ENCODE measurements at regions not wholly inside any gene's neighbourhood (a gene's known extent, or its start where the extent isn't known, plus 50 kb on each side); places are given as distances from the start of the nearest gene placed in this dataset.
"Not testable (repeated sequence)": the region's sequence is repeated elsewhere in the genome, so short reads cannot be mapped to it uniquely, and the experiment has no call there.

DNA sequence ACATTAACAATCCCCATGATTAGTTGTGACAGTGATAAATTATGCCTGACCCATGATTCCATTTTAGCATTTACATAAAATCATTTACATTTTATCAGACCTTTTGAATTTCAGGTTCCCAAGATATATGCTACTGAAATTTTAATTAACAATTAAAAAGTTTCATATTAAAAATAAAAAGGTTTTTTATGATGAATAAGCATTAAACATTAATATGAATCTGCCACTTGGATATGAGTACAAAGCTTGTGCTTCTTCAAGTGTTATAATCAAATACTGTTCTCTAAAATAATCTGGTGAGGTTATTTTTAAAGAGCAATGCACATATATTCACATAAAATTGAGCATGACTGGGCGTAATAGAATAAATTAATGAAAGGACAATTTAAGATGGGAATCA is 1218.0 kb downstream of the CNTNAP5 start:
- H3K4me3 ChIP-seq (ENCODE audit: low read length), result no peak overlapping the region
- TF ChIP-seq, protein P1, sequence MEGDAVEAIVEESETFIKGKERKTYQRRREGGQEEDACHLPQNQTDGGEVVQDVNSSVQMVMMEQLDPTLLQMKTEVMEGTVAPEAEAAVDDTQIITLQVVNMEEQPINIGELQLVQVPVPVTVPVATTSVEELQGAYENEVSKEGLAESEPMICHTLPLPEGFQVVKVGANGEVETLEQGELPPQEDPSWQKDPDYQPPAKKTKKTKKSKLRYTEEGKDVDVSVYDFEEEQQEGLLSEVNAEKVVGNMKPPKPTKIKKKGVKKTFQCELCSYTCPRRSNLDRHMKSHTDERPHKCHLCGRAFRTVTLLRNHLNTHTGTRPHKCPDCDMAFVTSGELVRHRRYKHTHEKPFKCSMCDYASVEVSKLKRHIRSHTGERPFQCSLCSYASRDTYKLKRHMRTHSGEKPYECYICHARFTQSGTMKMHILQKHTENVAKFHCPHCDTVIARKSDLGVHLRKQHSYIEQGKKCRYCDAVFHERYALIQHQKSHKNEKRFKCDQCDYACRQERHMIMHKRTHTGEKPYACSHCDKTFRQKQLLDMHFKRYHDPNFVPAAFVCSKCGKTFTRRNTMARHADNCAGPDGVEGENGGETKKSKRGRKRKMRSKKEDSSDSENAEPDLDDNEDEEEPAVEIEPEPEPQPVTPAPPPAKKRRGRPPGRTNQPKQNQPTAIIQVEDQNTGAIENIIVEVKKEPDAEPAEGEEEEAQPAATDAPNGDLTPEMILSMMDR (conservative IDR thresholded peaks at IDR 0.05; ENCODE audit: low read length), result no peak
- no peak for DNase-seq (ENCODE audit: low read depth)

DNA sequence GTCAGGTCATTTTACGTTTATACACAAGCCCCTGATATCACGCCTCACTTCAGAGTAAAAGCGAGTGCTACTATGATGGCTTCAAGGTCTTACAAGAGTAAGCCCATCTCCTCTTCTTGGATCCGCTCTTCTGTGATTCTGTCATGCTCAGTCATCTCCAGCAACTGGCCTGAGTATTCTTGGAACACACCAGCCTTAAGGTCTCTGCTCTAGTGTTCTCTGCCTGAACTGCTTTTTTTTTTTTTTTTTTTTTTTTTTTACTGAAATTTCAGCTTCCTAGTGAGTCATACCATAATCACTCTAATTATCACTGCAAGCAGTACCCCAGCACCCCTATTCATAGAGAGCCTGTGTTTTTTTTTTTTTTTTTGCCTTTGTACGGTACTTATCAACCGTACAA is 1228.9 kb downstream of the CNTNAP5 start:
- DNase-seq (ENCODE audit: low read depth), result no peak
- no peak overlapping the region for H3K4me3 ChIP-seq (ENCODE audit: low read length)
- TF ChIP-seq, protein P1 (conservative IDR thresholded peaks at IDR 0.05; ENCODE audit: low read length), result no peak

DNA sequence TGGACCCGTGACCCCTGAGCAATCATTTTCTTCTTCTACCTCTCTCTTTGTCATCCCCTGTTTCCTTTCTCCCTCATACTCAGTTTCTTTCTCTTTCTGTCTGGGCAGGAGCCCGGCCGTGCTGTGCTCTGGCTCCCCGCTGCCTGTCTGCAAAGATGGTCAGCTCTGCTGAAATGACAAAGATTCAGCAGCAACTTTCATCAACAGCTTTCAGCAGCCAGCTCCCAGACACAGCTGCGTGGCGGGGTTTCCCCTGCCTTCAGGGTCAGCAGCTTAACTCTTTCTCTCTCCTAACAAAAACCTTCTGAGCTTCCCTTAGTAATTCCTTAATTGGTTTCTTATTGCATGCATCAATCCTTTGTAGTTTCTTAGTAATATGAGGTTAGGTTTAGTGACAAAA is 1234.4 kb downstream of the CNTNAP5 start:
- DNase-seq (ENCODE audit: low read depth), result no peak
- TF ChIP-seq, protein P1 (conservative IDR thresholded peaks at IDR 0.05; ENCODE audit: low read length), result no peak
- no peak overlapping the region for H3K4me3 ChIP-seq (ENCODE audit: low read length)

DNA sequence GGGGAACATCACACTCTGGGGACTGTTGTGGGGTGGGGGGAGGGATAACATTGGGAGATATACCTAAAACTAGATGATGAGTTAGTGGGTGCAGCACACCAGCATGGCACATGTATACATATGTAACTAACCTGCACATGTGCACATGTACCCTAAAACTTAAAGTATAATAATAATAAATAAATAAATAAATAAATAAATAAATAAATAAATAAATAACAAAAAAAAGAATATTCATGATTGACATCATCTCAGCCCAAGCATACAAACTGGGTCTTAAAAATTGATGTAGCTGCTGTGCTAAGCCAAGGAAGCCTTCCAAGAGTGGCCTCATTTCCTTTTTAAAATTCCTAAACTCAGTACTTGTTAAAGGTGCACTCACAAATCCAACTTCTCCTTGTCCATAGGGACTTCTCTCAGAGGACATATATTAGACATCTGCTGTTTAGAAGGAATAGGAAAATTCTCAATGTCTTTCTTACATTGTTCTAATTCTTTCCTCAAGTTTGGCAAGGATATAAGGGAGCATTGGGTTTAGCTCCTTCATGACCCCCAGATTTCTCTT is 1235.4 kb downstream of the CNTNAP5 start:
- H3K4me3 ChIP-seq (ENCODE audit: low read length); DNase-seq (ENCODE audit: low read depth): not testable (repeated sequence)

DNA sequence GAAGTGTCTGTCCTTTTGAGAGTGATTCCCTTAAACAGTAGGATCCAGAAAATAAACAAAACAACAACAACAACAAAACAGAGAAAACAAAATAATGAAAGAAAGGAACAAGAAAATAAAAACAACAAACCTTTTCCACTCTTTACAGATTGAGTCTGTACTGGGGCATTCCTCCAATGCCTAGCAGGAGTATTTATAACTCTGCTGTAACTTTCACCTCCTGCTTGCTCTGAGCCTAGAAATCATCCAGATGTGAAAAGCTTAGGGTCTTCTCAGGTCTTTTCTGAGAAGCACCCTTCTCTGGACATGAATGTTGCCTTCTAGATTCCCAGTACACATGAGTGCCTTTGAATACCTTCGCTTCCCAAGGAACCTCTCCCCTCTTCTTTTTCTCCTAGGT is 1239.4 kb downstream of the CNTNAP5 start:
- no peak overlapping the region for H3K4me3 ChIP-seq (ENCODE audit: low read length)
- TF ChIP-seq, protein P1 (conservative IDR thresholded peaks at IDR 0.05; ENCODE audit: low read length), result no peak
- no peak for DNase-seq (ENCODE audit: low read depth)

DNA sequence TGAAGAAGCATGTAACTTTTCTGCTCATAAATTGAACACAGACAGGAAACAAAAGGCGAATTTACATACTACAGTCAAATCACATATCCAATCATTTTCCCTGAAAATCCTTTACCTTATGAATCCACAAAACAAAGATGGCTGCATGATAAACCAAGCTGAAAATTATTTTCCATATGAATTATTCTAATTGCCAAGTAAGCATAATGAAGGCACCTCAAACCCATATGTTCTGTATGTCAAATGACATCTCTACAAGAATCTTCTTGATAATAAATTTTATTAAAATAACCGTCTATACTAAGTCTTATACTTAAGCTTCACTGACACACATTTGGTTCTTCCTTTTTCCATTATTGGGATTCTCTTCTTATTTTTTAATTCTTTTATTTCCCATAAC is 1242.6 kb downstream of the CNTNAP5 start:
- TF ChIP-seq, protein P1 (conservative IDR thresholded peaks at IDR 0.05; ENCODE audit: low read length), result no peak
- no peak for DNase-seq (ENCODE audit: low read depth)
- H3K4me3 ChIP-seq (ENCODE audit: low read length), result no peak overlapping the region

DNA sequence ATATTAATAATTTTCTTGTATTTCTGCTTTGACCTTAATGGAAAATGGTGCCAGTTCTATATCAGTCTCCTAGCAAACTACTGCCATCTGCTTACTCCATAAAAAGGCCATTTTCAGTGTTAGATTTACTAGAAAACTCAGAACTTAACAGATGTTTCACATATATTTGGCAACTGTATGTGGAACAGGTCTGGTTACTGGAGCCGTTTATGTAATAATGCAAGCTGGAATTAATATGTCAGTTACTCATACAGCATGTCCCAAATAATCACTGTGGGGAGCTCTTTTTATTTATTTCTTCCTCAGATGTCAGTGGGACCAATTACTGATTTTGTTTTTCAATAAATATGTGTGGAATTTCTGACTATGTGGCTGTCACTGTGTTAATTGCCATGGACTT is 1247.6 kb downstream of the CNTNAP5 start:
- DNase-seq (ENCODE audit: low read depth), result no peak
- TF ChIP-seq, protein P1 (conservative IDR thresholded peaks at IDR 0.05; ENCODE audit: low read length), result no peak
- no peak overlapping the region for H3K4me3 ChIP-seq (ENCODE audit: low read length)

DNA sequence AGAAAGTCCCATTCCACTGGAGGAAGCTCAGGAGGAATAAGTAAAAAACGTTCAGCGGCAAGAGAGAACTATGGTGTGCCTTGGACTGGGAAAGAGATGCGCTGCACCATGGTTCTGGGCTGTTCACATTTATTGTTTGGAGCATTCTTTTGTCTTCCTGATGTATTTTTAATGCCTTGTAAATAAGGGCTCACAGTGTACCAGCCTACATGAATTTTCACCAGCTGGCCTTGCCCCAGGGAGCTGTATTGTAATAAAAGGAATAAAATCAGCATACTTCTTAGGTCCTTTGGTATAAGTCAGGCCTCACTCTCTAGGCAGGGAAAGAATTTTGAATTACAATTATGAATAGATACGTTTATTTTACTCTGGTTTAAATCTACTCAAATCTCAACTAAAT is 1249.6 kb downstream of the CNTNAP5 start:
- TF ChIP-seq, protein P1 (conservative IDR thresholded peaks at IDR 0.05; ENCODE audit: low read length), result no peak
- no peak overlapping the region for H3K4me3 ChIP-seq (ENCODE audit: low read length)
- DNase-seq (ENCODE audit: low read depth), result no peak
